AG04450 (cell line): ENCODE measurements at regions not wholly inside any gene's neighbourhood (a gene's known extent, or its start where the extent isn't known, plus 50 kb on each side); places are given as distances from the start of the nearest gene placed in this dataset.

Source experiments
- CTCF ChIA-PET: fragments of 300-600, 350-600 bp; formaldehyde crosslinking; extraction: SDS; loops from one replicate; lab custom pipeline; 2022; ENCODE audit warnings: antibody characterized with exemption, inconsistent platforms; lab: Charles Lee
- POLR2A ChIA-PET: fragments of 350-600 bp; formaldehyde crosslinking; extraction: SDS; loops from one replicate; lab custom pipeline; 2021; ENCODE audit warnings: antibody characterized with exemption, inconsistent platforms; lab: Yijun Ruan, JAX
- DNase-seq: peaks from one replicate; pipeline ENCODE4 v3.0.0-alpha.2; 2011; ENCODE audit warnings: low read depth, low spot score
- H3K27ac ChIP-seq: one replicate; pipeline ENCODE4 v1.5.1; 2012; ENCODE audit warnings: low read depth, low read length, control low read depth
- H3K27me3 ChIP-seq: one replicate; pipeline ENCODE4 v1.6.0; 2012; ENCODE audit warnings: low read length; ENCODE audit not compliant: control insufficient read depth, insufficient read depth
- H3K4me3 ChIP-seq: 2 replicates; pipeline ENCODE4 v1.5.1; 2011; ENCODE audit warnings: mild to moderate bottlenecking, low read depth, low read length, control low read depth
- H3K9me3 ChIP-seq: 2 replicates; pipeline ENCODE4 v1.5.1; 2012; ENCODE audit warnings: low read length; ENCODE audit not compliant: control insufficient read depth, insufficient read depth
- CTCF ChIP-seq: IDR thresholded peaks from 2 replicates; pipeline ENCODE4 v1.5.1; 2011; ENCODE audit warnings: low read depth, low read length, control low read depth, inconsistent platforms

- no peak for DNase-seq
Measured at GRCh38 chr2:14557916-14558315, 74.6 kb upstream of the LRATD1 start.

GRCh38 chr2:14558335-14558919 lies 74.1 kb upstream of the LRATD1 start:
- DNase-seq: no peak
- H3K9me3 ChIP-seq: no peaks in the 10 kb centered on the region
- H3K27ac ChIP-seq: no peak overlapping the region
- CTCF ChIA-PET: interaction anchor here (1.2 kb wide), 1 partner anchor 76 kb away, joined by 3 read pairs; no protein-coding TSS in a partner anchor
- no peaks in the 10 kb centered on the region for H3K27me3 ChIP-seq
- TF ChIP-seq CTCF: no peak
- no peak overlapping the region for H3K4me3 ChIP-seq
- POLR2A ChIA-PET: no interaction called here

More at GRCh38 chr2:14557916-14558315, 74.6 kb upstream of the LRATD1 start:
- TF ChIP-seq CTCF: no peak
- POLR2A ChIA-PET: no interaction called here
- Histone ChIP-seq H3K4me3 (no peak overlapping the region), H3K27ac (no peak overlapping the region), H3K9me3 (no peaks in the 10 kb centered on the region), H3K27me3 (no peaks in the 10 kb centered on the region)
- CTCF ChIA-PET: interaction anchor here (1.2 kb wide), 1 partner anchor 76 kb away, joined by 3 read pairs; no protein-coding TSS in a partner anchor

- ChIA-PET CTCF (interaction anchor here (0.6 kb wide), 1 partner anchor 600 kb away, joined by 3 read pairs; no protein-coding TSS in a partner anchor), POLR2A (no interaction called here)
- no peaks in the 10 kb centered on the region for H3K9me3 ChIP-seq
- no peak for DNase-seq
- no peak overlapping the region for H3K27ac ChIP-seq
- H3K27me3 ChIP-seq: no peaks in the 10 kb centered on the region
- H3K4me3 ChIP-seq: no peak overlapping the region
- TF ChIP-seq CTCF: no peak
Measured at GRCh38 chr2:14560716-14561115, 71.8 kb upstream of the LRATD1 start.

GRCh38 chr2:14563324-14563723 lies 69.2 kb upstream of the LRATD1 start:
- Histone ChIP-seq H3K27ac (no peak overlapping the region), H3K27me3 (no peaks in the 10 kb centered on the region), H3K4me3 (no peak overlapping the region), H3K9me3 (no peaks in the 10 kb centered on the region)
- TF ChIP-seq CTCF: no peak
- CTCF ChIA-PET: no interaction called here
- POLR2A ChIA-PET: no interaction called here
- DNase-seq: no peak

- no peaks in the 10 kb centered on the region for H3K27me3 ChIP-seq
- H3K9me3 ChIP-seq: no peaks in the 10 kb centered on the region
- no peak overlapping the region for H3K27ac ChIP-seq
- no peak for TF ChIP-seq CTCF
- no peak overlapping the region for H3K4me3 ChIP-seq
- ChIA-PET POLR2A (no interaction called here), CTCF (no interaction called here)
- DNase-seq: no peak
Measured at GRCh38 chr2:14565666-14566065, 66.9 kb upstream of the LRATD1 start.
